H1 (cell line): ENCODE measurements at regions not wholly inside any gene's neighbourhood (a gene's known extent, or its start where the extent isn't known, plus 50 kb on each side); places are given as distances from the start of the nearest gene placed in this dataset.

Experiments
- CTCF ChIA-PET: fragments of 300-600 bp; sonication (Branson Sonifier 250); formaldehyde crosslinking; loops from one replicate; lab custom pipeline; 2021; ENCODE audit not compliant: partially characterized antibody; lab: Charles Lee
- POLR2A ChIA-PET: fragments of 300-600 bp; sonication (Branson Sonifier 250); formaldehyde crosslinking; loops from one replicate; lab custom pipeline; 2021; ENCODE audit warnings: inconsistent platforms; ENCODE audit not compliant: partially characterized antibody; lab: Charles Lee
- DNase-seq, 2 experiments: peaks; one replicate each; pipeline versions ENCODE4 v3.0.0 to v3.0.0-alpha.2; 2010 to 2022; ENCODE audit warnings: low spot score in 2 of 2, low read depth in 1 of 2, mixed read lengths in 1 of 2
- FAIRE-seq: peaks from 2 replicates; lab custom pipeline; 2011; peaks lifted over from hg19 to GRCh38; lab: Jason Lieb, UNC
- H2AFZ ChIP-seq: 2 replicates; pipeline ENCODE4 v1.8.1; 2012; ENCODE audit warnings: low read length, inconsistent platforms
- H2AK5ac ChIP-seq: 2 replicates; pipeline ENCODE4 v1.6.1; 2013; ENCODE audit warnings: low read depth, low read length
- H2BK120ac ChIP-seq: replicated peaks from 2 replicates; pipeline ENCODE3; 2013; ENCODE audit warnings: low read depth, low read length, inconsistent platforms
- H2BK12ac ChIP-seq: 2 replicates; pipeline ENCODE4 v1.6.1; 2013; ENCODE audit warnings: low read depth, low read length
- H2BK15ac ChIP-seq: 2 replicates; pipeline ENCODE4 v1.6.1; 2013; ENCODE audit warnings: low read length
- H2BK20ac ChIP-seq: 2 replicates; pipeline ENCODE4 v1.6.1; 2013; ENCODE audit warnings: low read length
- H2BK5ac ChIP-seq: 2 replicates; pipeline ENCODE4 v1.6.1; 2013; ENCODE audit warnings: low read depth, low read length
- H3K14ac ChIP-seq: 2 replicates; pipeline ENCODE4 v1.6.1; 2013; ENCODE audit warnings: inconsistent platforms; ENCODE audit not compliant: insufficient read length
- H3K18ac ChIP-seq: 2 replicates; pipeline ENCODE4 v1.6.1; 2013; ENCODE audit warnings: low read length; ENCODE audit errors: extremely low read depth
- H3K23ac ChIP-seq: 2 replicates; pipeline ENCODE4 v1.6.1; 2013; ENCODE audit warnings: inconsistent platforms; ENCODE audit not compliant: insufficient read length
- H3K23me2 ChIP-seq: 2 replicates; pipeline ENCODE4 v1.6.1; 2013; ENCODE audit warnings: low read depth, low read length
- H3K27ac ChIP-seq: 2 replicates; pipeline ENCODE4 v1.6.1; 2011; ENCODE audit warnings: low read depth, low read length, inconsistent platforms
- H3K27me3 ChIP-seq, 4 experiments: replicated peaks in 1 of 4; 1 replicate in 1 of 4; 2 replicates in 3 of 4; pipeline versions ENCODE4 v1.6.1 to v1.8.1; 2011 to 2013; ENCODE audit warnings: low read length in 3 of 4, mild to moderate bottlenecking in 3 of 4, inconsistent platforms in 2 of 4, mixed read lengths in 2 of 4, moderate library complexity in 1 of 4; ENCODE audit not compliant: control insufficient read depth in 3 of 4, insufficient read depth in 3 of 4; ENCODE audit errors: extremely low read depth in 1 of 4
- H3K36me3 ChIP-seq, 4 experiments: 2 replicates each; pipeline versions ENCODE4 v1.6.1 to v1.8.1; 2011 to 2013; ENCODE audit warnings: mild to moderate bottlenecking in 4 of 4, low read length in 3 of 4, moderate library complexity in 2 of 4, control low read depth in 1 of 4, inconsistent platforms in 1 of 4; ENCODE audit not compliant: insufficient read depth in 4 of 4, control insufficient read depth in 2 of 4
- H3K4ac ChIP-seq: replicated peaks from 2 replicates; pipeline ENCODE3; 2013; ENCODE audit warnings: low read length, low read depth, mixed read lengths, inconsistent platforms; ENCODE audit not compliant: insufficient read length
- H3K4me1 ChIP-seq, 4 experiments: replicated peaks in 1 of 4; 1 replicate in 1 of 4; 2 replicates in 3 of 4; pipeline versions ENCODE4 v1.6.1 to v1.8.1; 2011 to 2013; ENCODE audit warnings: low read length in 3 of 4, inconsistent platforms in 2 of 4, mixed read lengths in 1 of 4; ENCODE audit not compliant: insufficient read depth in 4 of 4, control insufficient read depth in 3 of 4
- H3K4me2 ChIP-seq, 2 experiments: 2 replicates each; pipeline versions ENCODE4 v1.6.1 to v1.8.1; 2011 to 2013; ENCODE audit warnings: low read depth in 2 of 2, low read length in 2 of 2, control low read depth in 1 of 2, inconsistent platforms in 1 of 2, mild to moderate bottlenecking in 1 of 2; ENCODE audit not compliant: insufficient read depth in 1 of 2
- H3K4me3 ChIP-seq, 4 experiments: fragments of 200-600, 300-600 bp in 1 of 4; sonication (generic), shearing (Covaris generic), sonication (Bioruptor Twin) in 1 of 4; 2 replicates each; pipeline versions ENCODE4 v1.5.1 to v1.8.1; 2011 to 2016; ENCODE audit warnings: low read length in 4 of 4, low read depth in 3 of 4, control low read depth in 2 of 4, inconsistent platforms in 2 of 4, mild to moderate bottlenecking in 2 of 4, mixed read lengths in 1 of 4, moderate library complexity in 1 of 4; ENCODE audit not compliant: insufficient read depth in 2 of 4; ENCODE audit errors: extremely low read depth in 1 of 4
- H3K56ac ChIP-seq: replicated peaks from 2 replicates; pipeline ENCODE3; 2013; ENCODE audit warnings: low read depth, mild to moderate bottlenecking, mixed read lengths, low read length, inconsistent platforms; ENCODE audit not compliant: insufficient read length
- H3K79me1 ChIP-seq: 2 replicates; pipeline ENCODE4 v1.6.1; 2013; ENCODE audit warnings: low read depth, low read length, control low read depth
- H3K79me2 ChIP-seq, 2 experiments: 2 replicates each; pipeline versions ENCODE4 v1.6.1 to v1.8.1; 2012 to 2013; ENCODE audit warnings: low read length in 2 of 2, mild to moderate bottlenecking in 2 of 2, inconsistent platforms in 1 of 2; ENCODE audit not compliant: insufficient read depth in 2 of 2, control insufficient read depth in 1 of 2
- H3K9ac ChIP-seq, 4 experiments: replicated peaks in 1 of 4; 1 replicate in 1 of 4; 2 replicates in 3 of 4; pipeline versions ENCODE4 v1.6.1 to v1.8.1; 2011 to 2013; ENCODE audit warnings: low read depth in 3 of 4, low read length in 3 of 4, control low read depth in 2 of 4, mild to moderate bottlenecking in 2 of 4, moderate library complexity in 2 of 4, inconsistent platforms in 1 of 4; ENCODE audit errors: extremely low read depth in 1 of 4
- H3K9me3 ChIP-seq, 2 experiments: 2 replicates each; pipeline versions ENCODE4 v1.6.1 to v1.8.1; 2012 to 2013; ENCODE audit warnings: mild to moderate bottlenecking in 2 of 2, moderate library complexity in 2 of 2, control low read depth in 1 of 2, inconsistent platforms in 1 of 2, low read depth in 1 of 2, low read length in 1 of 2, mixed read lengths in 1 of 2; ENCODE audit not compliant: insufficient read depth in 2 of 2
- H4K20me1 ChIP-seq, 2 experiments: replicated peaks in 1 of 2; 2 replicates each; pipeline versions ENCODE3 to v1.8.1; 2011 to 2013; ENCODE audit warnings: inconsistent platforms in 2 of 2, low read length in 2 of 2, mild to moderate bottlenecking in 1 of 2; ENCODE audit not compliant: insufficient read depth in 2 of 2, control insufficient read depth in 1 of 2
- H4K5ac ChIP-seq: 2 replicates; pipeline ENCODE4 v1.6.1; 2013; ENCODE audit warnings: low read length, low read depth, mixed read lengths, inconsistent platforms; ENCODE audit not compliant: insufficient read length
- H4K8ac ChIP-seq: 2 replicates; pipeline ENCODE4 v1.8.0; 2013; ENCODE audit warnings: mild to moderate bottlenecking, moderate library complexity, low read length, inconsistent platforms; ENCODE audit not compliant: insufficient read depth; ENCODE audit errors: extremely low read depth
- H4K91ac ChIP-seq: replicated peaks from 2 replicates; pipeline ENCODE3; 2013; ENCODE audit warnings: low read length, mixed read lengths, inconsistent platforms; ENCODE audit not compliant: insufficient read length
- CTBP2 ChIP-seq: IDR thresholded peaks from 2 replicates; pipeline ENCODE4 v1.7.0; 2011; ENCODE audit warnings: borderline replicate concordance, mild to moderate bottlenecking, moderate library complexity, mixed read lengths, low read length; ENCODE audit not compliant: insufficient read depth, insufficient read length
- HDAC2 ChIP-seq, 2 experiments: fragments of 300-600 bp in 1 of 2; sonication (generic) in 1 of 2; IDR thresholded peaks; 2 replicates each; pipeline ENCODE4 v1.6.1; 2011 to 2012; ENCODE audit warnings: low read depth in 2 of 2, low read length in 2 of 2, mild to moderate bottlenecking in 2 of 2, moderate library complexity in 2 of 2, borderline replicate concordance in 1 of 2, inconsistent platforms in 1 of 2
- KDM4A ChIP-seq: IDR thresholded peaks from one replicate; pipeline ENCODE4 v1.7.1; 2012; ENCODE audit warnings: low read depth, mild to moderate bottlenecking, moderate library complexity, low read length, inconsistent platforms; ENCODE audit not compliant: severe bottlenecking
- SIX5 ChIP-seq: IDR thresholded peaks from 2 replicates; pipeline ENCODE4 v1.6.1; 2011; ENCODE audit warnings: mild to moderate bottlenecking, low read depth, low read length
- TAF1 ChIP-seq: IDR thresholded peaks from 2 replicates; pipeline ENCODE4 v1.6.1; 2011; ENCODE audit warnings: mild to moderate bottlenecking, low read depth, low read length
- TAF7 ChIP-seq: optimal IDR thresholded peaks from 2 replicates; pipeline ENCODE3; 2011; ENCODE audit warnings: low read depth, mild to moderate bottlenecking, inconsistent platforms, low read length, moderate library complexity, borderline replicate concordance
- WGBS, 2 experiments: shearing (Covaris generic) in 1 of 2; methylation state at CpG; one replicate each; pipeline versions ENCODE4 v1.1.6 to v1.1.7; 2013 to 2015; ENCODE audit warnings: low lambda C conversion rate in 2 of 2, mixed read lengths in 2 of 2, inconsistent platforms in 1 of 2, low coverage in 1 of 2, missing lambda C conversion rate in 1 of 2; ENCODE audit not compliant: insufficient replicate concordance in 2 of 2, insufficient coverage in 1 of 2, insufficient read length in 1 of 2; ENCODE audit errors: extremely low coverage in 1 of 2, missing lambda C conversion rate in 1 of 2; 5-methylcytosine and 5-hydroxymethylcytosine counted together

DNA sequence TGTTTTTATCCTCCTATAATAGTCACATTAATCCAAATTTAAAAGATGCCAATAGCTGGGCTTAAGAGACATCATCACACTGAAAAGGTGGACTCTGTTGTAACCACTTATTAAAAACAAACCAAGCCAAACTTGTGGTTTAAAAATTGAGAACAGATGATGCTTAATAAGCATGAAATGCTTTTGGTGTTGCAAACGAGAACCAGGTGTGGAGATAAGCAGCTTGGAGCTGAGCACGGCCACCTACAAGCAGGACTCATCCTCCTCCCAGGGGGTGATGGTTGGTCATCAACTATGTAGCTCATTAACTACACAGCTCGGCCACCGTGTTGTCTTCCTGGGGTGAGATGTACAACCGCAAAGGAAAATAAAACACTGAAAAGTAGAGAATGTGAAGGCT lies 154.4 kb downstream of the NPR3 start:
- Histone ChIP-seq H3K4me3 (no peak overlapping the region), H3K56ac (no peak overlapping the region), H3K4me2 (no peak overlapping the region), H2AFZ (no peak overlapping the region), H2BK120ac (no peak overlapping the region), H3K79me1 (no peaks in the 10 kb centered on the region), H2AK5ac (no peak overlapping the region), H2BK5ac (no peak overlapping the region), H3K23ac (no peak overlapping the region), H3K27me3 (no peaks in the 10 kb centered on the region), H3K4ac (no peak overlapping the region), H4K91ac (no peak overlapping the region), H3K4me1 (peaks cover 0 to 4% (median under 1%) of the 10 kb centered on the region in 4 experiments; a peak in 2 of 7 replicates), H3K79me2 (no peaks in the 10 kb centered on the region), H4K5ac (no peak overlapping the region), H2BK12ac (no peak overlapping the region), H4K8ac (no peak overlapping the region), H3K18ac (no peak overlapping the region), H3K27ac (no peak overlapping the region), H3K14ac (no peak overlapping the region), H3K23me2 (0 out of 2 replicates have a peak, but pooled peaks cover 2% of the 10 kb centered on the region), H3K9me3 (no peaks in the 10 kb centered on the region), H2BK20ac (no peak overlapping the region), H3K9ac (no peak overlapping the region), H3K36me3 (no peaks in the 10 kb centered on the region), H2BK15ac (no peak overlapping the region), H4K20me1 (no peaks in the 10 kb centered on the region)
- CTCF ChIA-PET, result no interaction called here
- TF ChIP-seq SIX5 (no peak), CTBP2 (no peak), KDM4A (no peak), TAF7 (no peak), HDAC2 (IDR thresholded peaks at IDR 0.05; ENCODE audit: borderline replicate concordance in 1 of 2, low read depth in 2 of 2, low read length in 2 of 2) (no peak), TAF1 (no peak)
- FAIRE-seq, result no peak
- POLR2A ChIA-PET, result no interaction called here
- WGBS, 2 experiments, result 95% methylated on average over 5 of the region's 5 CpGs; no CpG with 5 or more reads in 1 of the 2 experiments
- no peak for DNase-seq
